GM23338 (cell line): ENCODE measurements at regions not wholly inside any gene's neighbourhood (a gene's known extent, or its start where the extent isn't known, plus 50 kb on each side); places are given as distances from the start of the nearest gene placed in this dataset.

Source experiments
- ATAC-seq: fragments of 200-7000 bp; cut with Tn5 transposase; 3 replicates; pipeline ENCODE4 v1.9.1; 2020
- DNase-seq: peaks from one replicate; pipeline ENCODE4 v3.0.0-alpha.2; 2015; ENCODE audit warnings: low spot score
- H2AFZ ChIP-seq: fragments of 200-600 bp; sonication (generic); 2 replicates; pipeline ENCODE4 v1.8.0; 2016; ENCODE audit warnings: antibody characterized with exemption, mild to moderate bottlenecking, moderate library complexity
- H3F3A ChIP-seq: fragments of 200-600 bp; sonication (generic); replicated peaks from 2 replicates; pipeline ENCODE4 v1.8.0; 2017; ENCODE audit warnings: antibody characterized with exemption, mixed run types, low read depth
- H3K27ac ChIP-seq: fragments of 200-600 bp; sonication (generic); 2 replicates; pipeline ENCODE4 v1.6.1; 2016; ENCODE audit warnings: low read depth
- H3K27me3 ChIP-seq: fragments of 200-600 bp; sonication (generic); 2 replicates; pipeline ENCODE4 v1.8.0; 2016; ENCODE audit warnings: mild to moderate bottlenecking, mixed run types, moderate library complexity; ENCODE audit not compliant: insufficient read depth
- H3K36me3 ChIP-seq: fragments of 200-600 bp; sonication (generic); 2 replicates; pipeline ENCODE4 v1.8.0; 2016; ENCODE audit warnings: mild to moderate bottlenecking; ENCODE audit not compliant: insufficient read depth
- H3K4me1 ChIP-seq: fragments of 200-600 bp; sonication (generic); 2 replicates; pipeline ENCODE4 v1.8.0; 2016; ENCODE audit warnings: mild to moderate bottlenecking, moderate library complexity; ENCODE audit not compliant: insufficient read depth
- H3K4me2 ChIP-seq: fragments of 200-600 bp; sonication (generic); 2 replicates; pipeline ENCODE4 v1.7.1; 2017; ENCODE audit warnings: mixed run types
- H3K4me3 ChIP-seq: fragments of 200-600 bp; sonication (generic); 2 replicates; pipeline ENCODE4 v1.6.1; 2016; ENCODE audit warnings: mixed run types
- H3K79me2 ChIP-seq: fragments of 200-600 bp; sonication (generic); replicated peaks from 2 replicates; pipeline ENCODE4 v1.8.0; 2017; ENCODE audit warnings: mild to moderate bottlenecking; ENCODE audit not compliant: insufficient read depth
- H3K9me2 ChIP-seq: fragments of 200-600 bp; sonication (generic); 2 replicates; pipeline ENCODE4 v1.8.0; 2017; ENCODE audit not compliant: insufficient read depth
- H4K20me1 ChIP-seq: fragments of 200-600 bp; sonication (generic); replicated peaks from 2 replicates; pipeline ENCODE4 v1.8.0; 2017; ENCODE audit warnings: mild to moderate bottlenecking; ENCODE audit not compliant: insufficient read depth
- H3K27ac Mint-ChIP-seq: 2 replicates; pipeline ENCODE4 v1.8.0; 2020; ENCODE audit warnings: inconsistent platforms, mild to moderate bottlenecking, moderate library complexity, mixed read lengths
- H3K27me3 Mint-ChIP-seq: 3 replicates; pipeline ENCODE4 v1.8.0; 2022; ENCODE audit warnings: low read depth, mild to moderate bottlenecking, moderate library complexity, mixed read lengths, inconsistent platforms; ENCODE audit not compliant: insufficient read depth, poor library complexity
- H3K36me3 Mint-ChIP-seq: 3 replicates; pipeline ENCODE4 v1.8.0; 2021; ENCODE audit warnings: low read depth, mild to moderate bottlenecking, inconsistent platforms, moderate library complexity, mixed read lengths
- H3K4me1 Mint-ChIP-seq: 3 replicates; pipeline ENCODE4 v1.8.0; 2020; ENCODE audit warnings: mild to moderate bottlenecking, inconsistent platforms, mixed read lengths
- H3K4me3 Mint-ChIP-seq: 3 replicates; pipeline ENCODE4 v1.8.0; 2021; ENCODE audit warnings: moderate library complexity, mild to moderate bottlenecking, inconsistent platforms, mixed read lengths
- H3K9me3 Mint-ChIP-seq: 3 replicates; pipeline ENCODE4 v1.8.0; 2020; ENCODE audit warnings: moderate library complexity, mild to moderate bottlenecking, inconsistent platforms, mixed read lengths
- CREB1 ChIP-seq: fragments of 250-450 bp; sonication (Bioruptor Pico); IDR thresholded peaks from 2 replicates; pipeline ENCODE4 v1.5.0; 2020; ENCODE audit warnings: low read depth, mild to moderate bottlenecking, moderate library complexity
- CTCF ChIP-seq, 2 experiments: fragments of 200-600 bp in 1 of 2; sonication (generic) in 1 of 2; conservative IDR thresholded peaks; 2 replicates each; pipeline versions ENCODE4 v1.5.1 to v1.6.1; 2016 to 2017; ENCODE audit warnings: antibody characterized with exemption in 2 of 2, low read depth in 2 of 2, mild to moderate bottlenecking in 2 of 2, moderate library complexity in 1 of 2
- ETS1 ChIP-seq: IDR thresholded peaks from 2 replicates; pipeline ENCODE4 v1.6.1; 2016; ENCODE audit warnings: antibody characterized with exemption
- EZH2 ChIP-seq: fragments of 200-600 bp; sonication (generic); IDR thresholded peaks from one replicate; pipeline ENCODE4 v1.8.0; 2017; ENCODE audit warnings: antibody characterized with exemption, mild to moderate bottlenecking, low read depth; ENCODE audit not compliant: unreplicated experiment
- EZH2phosphoT487 ChIP-seq: fragments of 200-600 bp; sonication (generic); IDR thresholded peaks from one replicate; pipeline ENCODE4 v1.8.1; 2018; ENCODE audit warnings: antibody characterized with exemption; ENCODE audit not compliant: unreplicated experiment
- JUNB ChIP-seq: IDR thresholded peaks from one replicate; pipeline ENCODE4 v1.6.1; 2016; ENCODE audit warnings: antibody characterized with exemption; ENCODE audit not compliant: unreplicated experiment
- NANOG ChIP-seq: IDR thresholded peaks from 2 replicates; pipeline ENCODE4 v1.6.1; 2016; ENCODE audit warnings: antibody characterized with exemption, borderline replicate concordance
- POLR2AphosphoS5 ChIP-seq: IDR thresholded peaks from 2 replicates; pipeline ENCODE4 v1.6.1; 2016; ENCODE audit warnings: antibody characterized with exemption, low read depth
- STAT1 ChIP-seq: IDR thresholded peaks from one replicate; pipeline ENCODE4 v1.6.1; 2016; ENCODE audit warnings: antibody characterized with exemption; ENCODE audit not compliant: unreplicated experiment
- ZNF114 ChIP-seq: fragments of 250-450 bp; sonication (Bioruptor Pico); IDR thresholded peaks from 2 replicates; pipeline ENCODE4 v1.5.0; 2020; ENCODE audit warnings: mild to moderate bottlenecking, moderate library complexity
- ZNF331 ChIP-seq: fragments of 250-450 bp; sonication (Bioruptor Pico); IDR thresholded peaks from 2 replicates; pipeline ENCODE4 v1.5.0; 2020; ENCODE audit warnings: low read depth, mild to moderate bottlenecking, moderate library complexity

- no peaks in the 10 kb centered on the region for H3K9me3 Mint-ChIP-seq
- DNase-seq = no peak
- peaks cover 3% of the 10 kb centered on the region; the same call in 1 of the 3 replicates for H3K36me3 Mint-ChIP-seq
- Histone ChIP-seq H3K4me3 (no peak overlapping the region), H3K27me3 (no peaks in the 10 kb centered on the region), H4K20me1 (no peaks in the 10 kb centered on the region), H3K27ac (no peak overlapping the region), H2AFZ (no peak overlapping the region), H3K4me1 (peaks cover 20% of the 10 kb centered on the region), H3K4me2 (no peak overlapping the region), H3F3A (no peaks in the 10 kb centered on the region), H3K79me2 (no peaks in the 10 kb centered on the region), H3K9me2 (peaks cover 9% of the 10 kb centered on the region; the same call in 1 of the 2 replicates), H3K36me3 (no peaks in the 10 kb centered on the region)
- no peak for ATAC-seq
- H3K4me1 Mint-ChIP-seq = peaks cover 21% of the 10 kb centered on the region
- no peak for TF ChIP-seq ETS1
- no peak for TF ChIP-seq EZH2
- TF ChIP-seq EZH2phosphoT487 = no peak
- TF ChIP-seq JUNB = no peak
- TF ChIP-seq STAT1 = no peak
- TF ChIP-seq CTCF (conservative IDR thresholded peaks at IDR 0.05; ENCODE audit: low read depth in 2 of 2) = no peak
- no peak for TF ChIP-seq ZNF114 (CRISPR knock-in tag)
- TF ChIP-seq POLR2AphosphoS5 = no peak
- TF ChIP-seq NANOG = no peak
- TF ChIP-seq CREB1 (CRISPR knock-in tag) = no peak
- no peak overlapping the region for H3K27ac Mint-ChIP-seq
- H3K27me3 Mint-ChIP-seq = no peaks in the 10 kb centered on the region
- no peak overlapping the region for H3K4me3 Mint-ChIP-seq
These were observed 81.8 kb upstream of the SLC44A3 start for GRCh38 chr1:94738371-94738770.

- Mint-ChIP-seq H3K36me3 (peaks cover 3% of the 10 kb centered on the region; the same call in 1 of the 3 replicates), H3K27me3 (no peaks in the 10 kb centered on the region), H3K4me1 (peaks cover 21% of the 10 kb centered on the region), H3K27ac (no peak overlapping the region), H3K4me3 (no peak overlapping the region), H3K9me3 (no peaks in the 10 kb centered on the region)
- H3K79me2 ChIP-seq = no peaks in the 10 kb centered on the region
- H3K27ac ChIP-seq = no peak overlapping the region
- H3K36me3 ChIP-seq = no peaks in the 10 kb centered on the region
- no peak overlapping the region for H3K4me2 ChIP-seq
- H3K4me3 ChIP-seq = no peak overlapping the region
- H3K9me2 ChIP-seq = peaks cover 9% of the 10 kb centered on the region; the same call in 1 of the 2 replicates
- no peak for DNase-seq
- TF ChIP-seq ZNF114 (CRISPR knock-in tag) = no peak
- no peak for TF ChIP-seq ZNF331
- TF ChIP-seq EZH2 = no peak
- no peaks in the 10 kb centered on the region for H3F3A ChIP-seq
- no peaks in the 10 kb centered on the region for H4K20me1 ChIP-seq
- H2AFZ ChIP-seq = no peak overlapping the region
- no peaks in the 10 kb centered on the region for H3K27me3 ChIP-seq
- H3K4me1 ChIP-seq = peaks cover 20% of the 10 kb centered on the region
- no peak for ATAC-seq
These were observed 82.8 kb upstream of the SLC44A3 start for GRCh38 chr1:94737124-94737998.
